ENCODE measurements at regions not wholly inside any gene's neighbourhood (a gene's known extent, or its start where the extent isn't known, plus 50 kb on each side); places are given as distances from the start of the nearest gene placed in this dataset.

GRCh38 chr5:153321478-153321877 lies 169.0 kb upstream of the GRIA1 start:
- no peak for TF ChIP-seq CTCF (conservative IDR thresholded peaks at IDR 0.05; ENCODE audit: low read depth)
- POLR2A ChIA-PET (ENCODE audit: low non-redundant PET) = no interaction called here
- DNase-seq (ENCODE audit: low spot score) = no peak
- H3K27ac ChIP-seq = no peak overlapping the region
- CTCF ChIA-PET = interaction anchor here (0.5 to 0.7 kb wide), 2 partner anchors 58 to 116 kb away, joined by 3 to 4 read pairs; no protein-coding TSS in a partner anchor

- no peak for TF ChIP-seq CTCF (conservative IDR thresholded peaks at IDR 0.05; ENCODE audit: low read depth)
- no peak for DNase-seq (ENCODE audit: low spot score)
- ChIA-PET CTCF (no interaction called here), POLR2A (ENCODE audit: low non-redundant PET) (no interaction called here)
- H3K27ac ChIP-seq = no peak overlapping the region
These were observed 150.3 kb upstream of the GRIA1 start for GRCh38 chr5:153340139-153340538.

GRCh38 chr5:153340738-153341137 lies 149.7 kb upstream of the GRIA1 start:
- TF ChIP-seq CTCF (conservative IDR thresholded peaks at IDR 0.05; ENCODE audit: low read depth) = no peak
- no peak overlapping the region for H3K27ac ChIP-seq
- ChIA-PET CTCF (interaction anchor here (0.6 kb wide), 1 partner anchor 700 kb away, joined by 3 read pairs; no protein-coding TSS in a partner anchor), POLR2A (ENCODE audit: low non-redundant PET) (no interaction called here)
- DNase-seq (ENCODE audit: low spot score) = no peak

- ChIA-PET POLR2A (ENCODE audit: low non-redundant PET) (no interaction called here), CTCF (no interaction called here)
- DNase-seq (ENCODE audit: low spot score) = no peak
- TF ChIP-seq CTCF (conservative IDR thresholded peaks at IDR 0.05; ENCODE audit: low read depth) = no peak
- H3K27ac ChIP-seq = no peak overlapping the region
These were observed 148.0 kb upstream of the GRIA1 start for GRCh38 chr5:153342487-153342886.

- ChIA-PET CTCF (no interaction called here), POLR2A (ENCODE audit: low non-redundant PET) (no interaction called here)
- DNase-seq (ENCODE audit: low spot score) = no peak
- H3K27ac ChIP-seq = no peak overlapping the region
- TF ChIP-seq CTCF (conservative IDR thresholded peaks at IDR 0.05; ENCODE audit: low read depth) = no peak
These were observed 142.9 kb upstream of the GRIA1 start for GRCh38 chr5:153347611-153348010.

- DNase-seq (ENCODE audit: low spot score) = no peak
- TF ChIP-seq CTCF (conservative IDR thresholded peaks at IDR 0.05; ENCODE audit: low read depth) = no peak
- no peak overlapping the region for H3K27ac ChIP-seq
- ChIA-PET POLR2A (ENCODE audit: low non-redundant PET) (no interaction called here), CTCF (interaction anchor here (0.7 kb wide), 1 partner anchor 586 kb away, joined by 3 read pairs; no protein-coding TSS in a partner anchor)
These were observed 140.1 kb upstream of the GRIA1 start for GRCh38 chr5:153350175-153350883.

Data from RWPE1 (cell line).